Embryonic facial prominence (tissue), 1 donor: ENCODE measurements at regions not wholly inside any gene's neighbourhood (a gene's known extent, or its start where the extent isn't known, plus 50 kb on each side); places are given as distances from the start of the nearest gene placed in this dataset.
A peak's percentile ranks its signal among the peaks of the same experiment; 100 is the strongest.

Source experiments
- DNase-seq: peaks from one replicate; pipeline ENCODE4 v3.0.0-alpha.2; 2016; ENCODE audit errors: extremely low spot score

DNA sequence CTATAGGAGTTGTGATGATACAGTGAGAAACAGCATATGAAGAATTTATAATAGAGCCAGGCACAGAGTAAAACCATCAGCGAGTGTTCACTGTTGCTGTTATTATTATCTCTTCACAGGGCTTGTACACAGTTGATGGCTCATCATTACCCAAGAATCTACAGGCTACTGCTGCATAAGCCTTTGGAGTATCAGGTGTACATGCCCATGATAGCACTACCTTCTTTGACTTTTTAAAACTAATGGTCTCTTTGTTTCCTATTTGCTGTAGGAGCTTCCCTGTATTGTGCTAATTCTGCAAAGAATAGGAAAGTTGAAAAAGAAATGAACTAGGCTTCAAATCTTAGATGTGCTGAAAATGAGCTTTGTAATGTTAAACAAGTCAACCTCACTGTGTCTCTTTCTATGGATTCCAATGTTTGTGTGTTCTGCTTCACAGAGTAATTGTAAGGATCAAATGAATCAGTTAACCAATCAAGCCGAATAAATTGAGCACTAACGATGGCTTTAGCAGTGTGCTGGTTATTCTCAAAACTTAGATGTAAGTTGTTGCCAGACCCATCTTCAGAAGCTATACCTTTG lies 138.8 kb downstream of the TUSC7 start:
- DNase-seq = no peak

DNA sequence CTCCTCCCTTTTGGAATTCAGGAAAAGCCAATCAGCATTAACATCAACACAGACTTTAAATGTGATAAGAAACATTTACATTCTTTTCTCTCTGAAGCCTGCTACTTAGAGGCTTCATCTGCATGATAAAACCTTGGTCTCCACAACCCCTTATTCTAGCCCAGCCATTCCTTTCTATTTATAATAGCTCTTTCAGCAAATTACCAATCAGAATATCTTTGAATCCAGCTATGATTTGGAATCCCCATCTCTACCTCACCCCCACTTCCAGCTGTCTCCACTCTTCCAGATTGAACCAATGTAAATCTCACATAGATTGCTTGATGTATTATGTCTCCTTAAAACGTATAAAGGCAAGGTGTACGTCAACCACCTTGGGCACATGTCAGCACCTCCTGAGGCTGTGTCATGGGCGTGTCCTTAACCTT lies 139.7 kb downstream of the TUSC7 start:
- DNase-seq = no peak

GRCh38 chr3:116852803-116853202 lies 143.2 kb downstream of the TUSC7 start:
- no peak for DNase-seq

DNA sequence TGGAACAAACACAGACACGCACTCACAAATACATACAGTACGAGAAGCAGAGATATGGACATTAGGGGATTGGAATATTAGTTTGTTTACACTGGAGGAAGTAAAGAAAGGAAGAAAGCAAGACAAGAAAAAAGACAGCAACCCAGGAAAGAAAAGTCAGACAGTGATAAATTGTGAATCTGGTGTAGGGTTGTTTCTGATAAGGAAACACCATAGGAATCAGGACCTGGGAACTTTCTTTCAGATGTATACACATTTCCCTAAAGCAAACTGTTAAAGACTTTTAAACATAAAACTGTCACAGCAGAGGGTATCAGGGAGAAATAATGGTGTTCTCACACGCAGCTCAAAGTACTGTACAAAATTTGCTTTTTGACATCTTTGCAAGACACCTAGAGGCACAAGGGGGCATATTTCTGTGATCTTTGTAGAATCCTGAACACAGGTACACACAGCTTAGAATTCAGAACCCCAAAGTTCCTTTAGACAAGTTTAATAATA lies 153.7 kb downstream of the TUSC7 start:
- no peak for DNase-seq

DNA sequence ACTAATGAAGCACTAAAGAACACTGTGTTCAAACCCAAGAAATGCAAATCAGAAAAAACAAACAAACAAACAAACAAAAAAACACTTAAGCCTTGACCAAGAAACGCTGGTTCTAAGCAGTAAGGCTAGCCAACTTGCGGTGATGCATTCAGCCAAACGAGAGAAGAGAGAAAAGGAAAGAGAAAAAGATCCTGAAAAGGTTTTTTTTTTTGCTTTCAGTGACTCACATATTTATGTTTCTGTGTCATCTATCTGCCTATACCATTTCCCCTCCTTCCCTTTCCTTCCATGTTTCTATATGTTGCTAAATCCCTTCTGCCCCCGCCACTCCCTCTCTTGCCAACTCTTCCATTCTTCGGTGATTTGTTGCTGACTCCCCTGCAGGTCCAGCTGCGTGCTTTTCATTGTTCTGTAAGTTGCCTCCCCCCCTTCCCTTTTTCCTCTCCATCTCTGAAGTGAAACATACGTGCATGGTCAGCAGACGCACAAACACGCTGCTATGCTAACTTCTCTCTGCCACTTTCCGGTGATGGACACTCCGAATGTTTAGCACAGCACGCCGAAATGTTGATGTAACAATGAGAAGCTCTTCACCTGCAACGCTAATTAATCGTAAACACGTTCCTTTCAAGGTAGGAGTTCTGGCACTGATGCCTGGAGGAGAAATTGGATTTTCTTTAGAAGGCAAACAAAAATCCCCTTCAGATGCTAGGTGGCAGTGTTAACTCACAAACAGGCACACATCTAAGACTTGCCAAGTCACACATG lies 154.4 kb downstream of the TUSC7 start:
- peak; percentile 49 for DNase-seq

DNA sequence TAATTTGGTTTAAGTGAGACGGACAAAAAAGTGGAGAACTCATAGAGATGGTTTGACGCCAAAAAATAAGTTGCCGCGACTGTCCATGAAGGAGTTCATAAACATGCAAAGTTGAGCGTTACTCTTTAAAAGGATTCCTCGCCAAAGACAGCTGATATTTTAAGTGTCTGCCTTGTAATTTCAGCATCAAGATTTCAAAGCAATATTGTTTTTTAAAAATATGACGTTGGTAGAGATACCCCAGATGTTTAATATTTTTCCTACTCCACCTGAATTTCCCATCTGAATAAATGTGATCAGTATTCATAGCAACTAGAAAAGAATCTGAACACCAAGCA lies 155.0 kb downstream of the TUSC7 start:
- DNase-seq = no peak

- DNase-seq = no peak
These were observed 160.8 kb downstream of the TUSC7 start for GRCh38 chr3:116870379-116870778.

DNA sequence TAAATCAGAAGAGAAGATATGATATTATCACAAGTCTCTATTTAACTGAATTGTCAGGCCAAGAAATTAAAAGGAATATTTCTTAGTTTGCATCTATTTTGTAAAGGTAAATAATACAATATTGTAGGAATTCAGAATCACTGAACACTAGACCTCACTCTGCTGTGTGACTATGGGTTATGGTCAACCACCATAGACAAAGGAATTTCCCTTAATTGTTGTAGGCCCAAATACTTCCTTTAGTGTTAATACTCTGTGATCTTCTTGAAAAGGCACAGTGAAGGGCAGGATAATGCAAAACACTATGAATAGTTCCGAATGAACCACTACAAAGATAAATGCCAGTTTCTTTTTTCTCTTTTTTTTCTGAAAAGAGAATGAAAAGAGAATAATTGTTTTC lies 162.3 kb downstream of the TUSC7 start:
- no peak for DNase-seq

- DNase-seq = no peak
These were observed 163.1 kb downstream of the TUSC7 start for GRCh38 chr3:116872688-116873087.

DNA sequence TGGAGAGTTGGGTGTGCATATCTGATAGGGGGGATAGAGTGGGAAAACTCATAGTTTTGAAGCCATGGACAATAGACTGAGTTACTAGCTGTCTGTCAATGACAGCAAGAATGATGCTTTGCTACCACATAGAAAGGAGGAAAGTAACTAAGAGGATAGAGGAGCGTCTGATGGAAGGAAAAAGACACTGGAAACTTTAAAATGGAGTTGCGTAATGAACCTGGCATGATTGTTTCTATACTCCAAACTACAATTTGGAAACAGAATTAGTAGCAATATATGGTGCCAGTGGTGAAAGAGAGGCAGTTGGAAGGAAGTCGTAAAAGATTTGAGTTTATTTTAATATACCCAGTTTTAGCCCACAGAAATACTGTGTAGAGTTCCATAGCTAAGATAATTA lies 163.6 kb downstream of the TUSC7 start:
- no peak for DNase-seq

GRCh38 chr3:116877968-116878367 lies 168.4 kb downstream of the TUSC7 start:
- no peak for DNase-seq

DNA sequence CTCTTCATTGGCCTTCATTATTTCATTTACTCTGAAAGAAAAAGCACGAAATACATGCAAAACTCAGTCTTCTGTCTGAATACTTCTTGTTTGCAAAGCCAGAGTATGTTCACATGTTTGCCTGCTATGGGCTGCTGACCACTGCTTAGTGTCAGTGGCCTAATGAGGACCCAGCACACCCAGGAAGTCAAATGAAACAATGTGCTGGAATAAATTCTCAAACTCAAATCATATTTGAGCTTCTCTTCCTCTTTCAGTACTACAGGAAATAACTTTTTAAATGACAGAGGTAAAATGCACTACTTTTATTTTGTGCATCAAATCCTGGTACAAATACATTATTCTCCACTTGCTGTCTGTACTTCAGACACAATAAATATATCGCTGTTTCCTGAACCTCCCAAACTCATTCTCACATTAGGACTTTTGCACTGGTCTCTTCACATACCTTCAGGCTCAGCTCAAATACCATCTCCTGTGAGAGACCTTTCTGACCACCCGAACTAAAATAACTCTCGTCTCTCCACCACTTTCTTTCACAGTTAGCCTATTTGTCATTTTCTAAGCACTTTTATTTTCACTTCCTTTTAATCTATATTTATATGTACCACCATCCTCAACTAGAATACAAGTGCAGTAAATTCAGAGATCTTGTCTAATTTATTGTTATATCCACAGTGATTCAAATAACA lies 176.8 kb downstream of the TUSC7 start:
- no peak for DNase-seq

DNA sequence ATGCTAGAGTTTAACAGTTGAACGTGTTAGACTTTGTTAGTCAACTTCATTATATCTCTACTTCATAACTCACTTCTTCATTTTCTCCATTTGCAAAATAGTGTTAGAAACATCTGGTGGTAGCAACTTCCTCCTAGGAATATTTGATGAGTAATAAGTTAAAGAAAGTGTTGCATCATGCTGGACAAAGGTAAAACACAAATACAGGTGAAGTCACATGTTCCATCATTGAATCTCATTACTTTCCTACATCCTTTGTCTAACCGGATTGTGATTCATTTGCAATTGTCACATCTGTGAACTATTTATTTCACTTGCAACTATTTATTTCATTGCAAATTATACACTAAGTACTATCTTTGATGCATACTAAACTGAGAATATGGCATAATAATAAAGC lies 186.5 kb downstream of the TUSC7 start:
- DNase-seq = no peak

- DNase-seq = no peak
These were observed 187.8 kb downstream of the TUSC7 start for GRCh38 chr3:116897382-116897781.

DNA sequence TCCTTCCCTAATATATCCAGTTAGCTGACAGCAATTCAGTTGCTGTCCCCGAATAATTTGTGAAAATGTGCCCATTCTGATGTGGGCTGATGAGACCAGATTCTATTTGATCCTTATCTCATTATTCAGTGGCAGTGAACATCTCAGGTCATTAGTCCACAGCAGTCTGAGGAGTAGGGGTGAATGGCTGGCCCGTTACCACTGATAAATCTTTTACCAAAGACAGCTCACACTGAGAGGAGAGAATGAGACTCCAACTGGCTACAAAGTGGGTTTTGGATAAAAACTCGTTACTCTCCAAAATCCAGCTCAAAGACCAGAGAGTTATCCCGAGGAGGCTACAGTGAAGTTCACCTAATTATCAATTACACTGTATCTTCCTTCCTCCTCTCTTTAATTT lies 189.7 kb downstream of the TUSC7 start:
- no peak for DNase-seq

GRCh38 chr3:116905334-116905733 lies 195.8 kb downstream of the TUSC7 start:
- DNase-seq = no peak

- DNase-seq = no peak
These were observed 196.2 kb downstream of the TUSC7 start for GRCh38 chr3:116905794-116906193.

DNA sequence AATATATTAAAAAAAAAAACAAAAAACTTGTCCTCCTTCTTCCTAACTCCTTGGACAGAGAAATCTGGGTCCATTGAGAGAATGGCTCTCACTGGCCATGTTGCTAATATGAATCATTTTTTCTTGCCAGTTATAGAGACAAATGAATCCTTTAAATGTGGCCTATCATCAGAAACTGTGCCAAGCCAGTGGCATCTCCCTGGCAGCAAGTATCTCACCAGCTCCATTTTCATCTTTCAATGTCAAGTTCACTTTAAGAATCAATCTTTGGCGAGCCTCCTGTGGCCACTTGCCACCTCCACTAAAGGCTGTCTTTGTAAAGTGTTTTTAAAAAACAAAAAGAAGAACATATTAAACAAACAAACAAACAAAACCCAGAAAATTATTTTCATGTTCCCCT lies 202.5 kb downstream of the TUSC7 start:
- DNase-seq = no peak

DNA sequence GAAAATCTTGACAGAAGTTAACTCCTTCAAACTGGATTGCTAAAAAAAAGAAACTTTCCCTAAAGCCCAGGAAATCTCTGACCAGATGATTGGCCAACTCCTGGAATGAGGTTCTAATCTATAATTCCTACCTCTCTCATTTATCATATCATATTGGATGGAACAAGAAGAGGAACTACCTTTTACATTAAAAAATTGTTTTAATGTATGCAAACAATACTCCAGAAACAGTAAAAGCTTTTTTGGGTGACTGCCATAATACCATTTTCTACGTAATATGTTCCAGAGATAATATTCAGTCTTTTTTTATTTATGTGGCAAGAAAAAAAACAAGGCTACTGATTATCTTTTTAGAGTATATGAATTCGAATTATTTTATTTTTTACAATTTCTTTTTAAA lies 204.4 kb downstream of the TUSC7 start:
- DNase-seq = no peak

GRCh38 chr3:116916836-116917235 lies 207.3 kb downstream of the TUSC7 start:
- no peak for DNase-seq

GRCh38 chr3:116920826-116921610 lies 211.4 kb downstream of the TUSC7 start:
- DNase-seq = no peak

DNA sequence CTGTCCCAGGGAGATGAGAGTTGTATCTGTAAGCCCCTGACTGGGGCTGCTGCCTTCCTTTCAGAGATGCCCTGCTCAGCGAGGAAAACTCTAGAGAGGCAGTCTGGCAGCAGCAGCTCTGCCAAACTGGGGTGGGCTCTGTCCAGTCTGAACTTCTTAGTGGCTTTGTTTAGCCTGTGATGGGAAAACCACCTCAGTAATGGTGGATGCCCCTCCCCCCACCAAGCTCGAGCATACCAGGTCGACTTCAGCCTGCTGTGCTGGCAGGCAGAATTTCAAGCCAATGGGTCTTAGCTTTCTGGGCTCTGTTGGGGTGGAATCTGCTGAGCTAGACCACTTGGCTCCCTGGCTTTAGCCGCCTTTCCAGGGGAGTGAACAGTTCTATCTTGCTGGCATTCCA lies 218.3 kb downstream of the TUSC7 start:
- no peak for DNase-seq
